Neural cell (in vitro differentiated cells): ENCODE measurements at regions not wholly inside any gene's neighbourhood (a gene's known extent, or its start where the extent isn't known, plus 50 kb on each side); places are given as distances from the start of the nearest gene placed in this dataset.
A peak's percentile ranks its signal among the peaks of the same experiment; 100 is the strongest.

Experiments
- H2AFZ ChIP-seq: fragments of 200-600, 300-800 bp; sonication (generic), shearing (Covaris generic); 2 replicates; pipeline ENCODE4 v1.6.0; 2014; ENCODE audit warnings: low read depth, mild to moderate bottlenecking, antibody characterized with exemption, low read length, moderate library complexity
- H3F3A ChIP-seq: fragments of 200-600 bp; shearing (Covaris generic); 2 replicates; pipeline ENCODE4 v1.6.1; 2016; ENCODE audit warnings: mild to moderate bottlenecking, moderate library complexity, mixed read lengths, antibody characterized with exemption, low read length; ENCODE audit not compliant: insufficient read depth, poor library complexity, severe bottlenecking
- H3K27ac ChIP-seq: fragments of 200-600, 300-800 bp; sonication (generic), shearing (Covaris generic); 2 replicates; pipeline ENCODE4 v1.5.1; 2014; ENCODE audit warnings: mild to moderate bottlenecking, low read length, moderate library complexity
- H3K27me3 ChIP-seq: fragments of 300-800, 200-600 bp; sonication (generic), shearing (Covaris generic); 2 replicates; pipeline ENCODE4 v1.6.0; 2014; ENCODE audit warnings: mild to moderate bottlenecking, low read depth, low read length, moderate library complexity; ENCODE audit not compliant: insufficient read depth
- H3K36me3 ChIP-seq: fragments of 300-800, 200-600 bp; sonication (generic), shearing (Covaris generic); 2 replicates; pipeline ENCODE4 v1.5.1; 2014; ENCODE audit warnings: mild to moderate bottlenecking, antibody characterized with exemption, low read length, moderate library complexity; ENCODE audit not compliant: insufficient read depth
- H3K4me2 ChIP-seq: fragments of 300-800, 200-600 bp; sonication (generic), shearing (Covaris generic); 2 replicates; pipeline ENCODE4 v1.6.0; 2014; ENCODE audit warnings: mild to moderate bottlenecking, low read length
- H3K4me3 ChIP-seq: fragments of 300-800, 200-600 bp; sonication (generic), shearing (Covaris generic); 2 replicates; pipeline ENCODE4 v1.5.1; 2014; ENCODE audit warnings: mild to moderate bottlenecking, low read length, moderate library complexity
- H3K79me2 ChIP-seq: fragments of 200-600 bp; shearing (Covaris generic); replicated peaks from 2 replicates; pipeline ENCODE4 v1.6.0; 2014; ENCODE audit warnings: mild to moderate bottlenecking, low read length, moderate library complexity; ENCODE audit not compliant: insufficient read depth
- H3K9ac ChIP-seq: fragments of 300-800, 200-600 bp; sonication (generic), shearing (Covaris generic); 2 replicates; pipeline ENCODE4 v1.6.1; 2016; ENCODE audit warnings: mild to moderate bottlenecking, low read length, mixed read lengths
- H3K9me2 ChIP-seq: fragments of 200-600 bp; shearing (Covaris generic); 2 replicates; pipeline ENCODE4 v1.6.1; 2016; ENCODE audit warnings: mild to moderate bottlenecking, low read length, mixed read lengths; ENCODE audit not compliant: insufficient read depth
- H3K9me3 ChIP-seq: fragments of 200-600, 300-800 bp; sonication (generic), shearing (Covaris generic); 2 replicates; pipeline ENCODE4 v1.6.1; 2016; ENCODE audit warnings: mild to moderate bottlenecking, mixed run types, low read length, moderate library complexity, mixed read lengths
- H4K20me1 ChIP-seq: fragments of 200-600 bp; shearing (Covaris generic); 2 replicates; pipeline ENCODE4 v1.6.1; 2016; ENCODE audit warnings: mild to moderate bottlenecking, mixed run types; ENCODE audit not compliant: insufficient read depth
- CTCF ChIP-seq: fragments of 450-650 bp; IDR thresholded peaks from 2 replicates; pipeline ENCODE4 v1.5.1; 2014; ENCODE audit warnings: antibody characterized with exemption, mild to moderate bottlenecking, moderate library complexity; ENCODE audit not compliant: poor library complexity, severe bottlenecking
- EP300 ChIP-seq: fragments of 450-650 bp; conservative IDR thresholded peaks from 2 replicates; pipeline ENCODE4 v1.6.1; 2014; ENCODE audit warnings: antibody characterized with exemption, mild to moderate bottlenecking, moderate library complexity; ENCODE audit not compliant: poor library complexity, severe bottlenecking
- EZH2 ChIP-seq: fragments of 200-600, 300-800 bp; shearing (Covaris generic), sonication (generic); IDR thresholded peaks from 2 replicates; pipeline ENCODE4 v1.6.1; 2014; ENCODE audit warnings: antibody characterized with exemption, low read length, borderline replicate concordance, mild to moderate bottlenecking; ENCODE audit not compliant: insufficient read depth, poor library complexity, severe bottlenecking
- MXI1 ChIP-seq: fragments of 450-650 bp; conservative IDR thresholded peaks from 2 replicates; pipeline ENCODE4 v1.6.1; 2014; ENCODE audit warnings: antibody characterized with exemption, mild to moderate bottlenecking; ENCODE audit not compliant: poor library complexity, severe bottlenecking
- POLR2AphosphoS5 ChIP-seq: IDR thresholded peaks from 2 replicates; pipeline ENCODE4 v1.6.1; 2012
- RAD21 ChIP-seq: fragments of 450-650 bp; conservative IDR thresholded peaks from 2 replicates; pipeline ENCODE4 v1.6.1; 2014; ENCODE audit warnings: antibody characterized with exemption, mild to moderate bottlenecking, moderate library complexity
- REST ChIP-seq: IDR thresholded peaks from 2 replicates; pipeline ENCODE4 v1.6.1; 2012; ENCODE audit warnings: borderline replicate concordance
- SMC3 ChIP-seq: fragments of 450-650 bp; conservative IDR thresholded peaks from 2 replicates; pipeline ENCODE4 v1.6.1; 2014; ENCODE audit warnings: antibody characterized with exemption, mild to moderate bottlenecking, moderate library complexity; ENCODE audit not compliant: poor library complexity
- TAF1 ChIP-seq: IDR thresholded peaks from 2 replicates; pipeline ENCODE4 v1.6.1; 2012; ENCODE audit warnings: low read depth

GRCh38 chr3:17894434-17895060 lies 152.1 kb upstream of the TBC1D5 start:
- no peaks in the 10 kb centered on the region for H4K20me1 ChIP-seq
- no peaks in the 10 kb centered on the region for H3F3A ChIP-seq
- H3K79me2 ChIP-seq: no peaks in the 10 kb centered on the region
- H3K9me2 ChIP-seq: no peaks in the 10 kb centered on the region
- no peak overlapping the region for H2AFZ ChIP-seq
- no peak overlapping the region for H3K27ac ChIP-seq
- H3K4me2 ChIP-seq: no peak overlapping the region
- H3K27me3 ChIP-seq: no peaks in the 10 kb centered on the region
- H3K4me3 ChIP-seq: no peak overlapping the region
- peaks cover 6% of the 10 kb centered on the region for H3K9me3 ChIP-seq
- TF ChIP-seq SMC3: peak; percentile 32
- TF ChIP-seq TAF1: no peak
- peak; percentile 15 for TF ChIP-seq CTCF
- TF ChIP-seq RAD21: peak; percentile 34
- H3K36me3 ChIP-seq: no peaks in the 10 kb centered on the region
- H3K9ac ChIP-seq: no peak overlapping the region

- H3K4me3 ChIP-seq: no peak overlapping the region
- H3K4me2 ChIP-seq: no peak overlapping the region
- no peak overlapping the region for H3K27ac ChIP-seq
- H3K9ac ChIP-seq: no peak overlapping the region
- no peaks in the 10 kb centered on the region for H3F3A ChIP-seq
- H3K27me3 ChIP-seq: no peaks in the 10 kb centered on the region
- no peaks in the 10 kb centered on the region for H4K20me1 ChIP-seq
- H3K9me2 ChIP-seq: no peaks in the 10 kb centered on the region
- no peak for TF ChIP-seq CTCF
- no peak for TF ChIP-seq EP300
- no peak for TF ChIP-seq TAF1
- TF ChIP-seq SMC3: no peak
- no peak for TF ChIP-seq POLR2AphosphoS5
- TF ChIP-seq EZH2: no peak
- TF ChIP-seq REST: no peak
- TF ChIP-seq MXI1: no peak
- no peak for TF ChIP-seq RAD21
- no peaks in the 10 kb centered on the region for H3K79me2 ChIP-seq
- no peak overlapping the region for H2AFZ ChIP-seq
- H3K36me3 ChIP-seq: no peaks in the 10 kb centered on the region
- H3K9me3 ChIP-seq: peaks cover 6% of the 10 kb centered on the region
These were observed 148.9 kb upstream of the TBC1D5 start for GRCh38 chr3:17891139-17891856.
